Panc1 (cell line): ENCODE measurements at regions not wholly inside any gene's neighbourhood (a gene's known extent, or its start where the extent isn't known, plus 50 kb on each side); places are given as distances from the start of the nearest gene placed in this dataset.

Experiments used
- ATAC-seq: fragments of 200-7000 bp; cut with Tn5 transposase; 2 replicates; pipeline ENCODE4 v1.9.1; 2020; ENCODE audit warnings: mild to moderate bottlenecking, moderate library complexity
- BruUV-seq: library from RNA; stranded (reverse); fragments of 400-500 nt; replicated peaks from 2 replicates; lab custom pipeline; 2021; lab: Mats Ljungman, UMichigan
- CTCF ChIA-PET: fragments of 300-600 bp; sonication (Branson Sonifier 250); formaldehyde crosslinking; loops from one replicate; lab custom pipeline; 2022; ENCODE audit warnings: antibody characterized with exemption; lab: Charles Lee
- POLR2A ChIA-PET: fragments of 300-600 bp; sonication (Branson Sonifier 250); formaldehyde crosslinking; loops from one replicate; lab custom pipeline; 2022; ENCODE audit warnings: antibody characterized with exemption; lab: Charles Lee
- DNase-seq: peaks from one replicate; pipeline ENCODE4 v3.0.0-alpha.2; 2010; ENCODE audit warnings: low read depth, low spot score
- H3K27ac ChIP-seq: 2 replicates; pipeline ENCODE4 v1.5.1; 2011; ENCODE audit warnings: mild to moderate bottlenecking, low read length, inconsistent platforms
- H3K27me3 ChIP-seq: fragments of 200-500 bp; sonication (Bioruptor generic); 2 replicates; pipeline ENCODE4 v1.6.0; 2014; ENCODE audit warnings: low read length, inconsistent platforms; ENCODE audit not compliant: control insufficient read depth, insufficient read depth
- H3K36me3 ChIP-seq: fragments of 200-500 bp; sonication (Bioruptor generic); 2 replicates; pipeline ENCODE4 v1.5.1; 2014; ENCODE audit warnings: inconsistent platforms, mild to moderate bottlenecking, low read length, moderate library complexity; ENCODE audit not compliant: control insufficient read depth, insufficient read depth
- H3K4me1 ChIP-seq: 2 replicates; pipeline ENCODE4 v1.5.1; 2011; ENCODE audit warnings: inconsistent platforms, mild to moderate bottlenecking, low read length, moderate library complexity; ENCODE audit not compliant: control insufficient read depth, insufficient read depth
- H3K4me3 ChIP-seq, 2 experiments: 2 replicates each; pipeline ENCODE4 v1.5.1; 2011 to 2012; ENCODE audit warnings: low read depth in 2 of 2, low read length in 2 of 2, mild to moderate bottlenecking in 2 of 2, inconsistent platforms in 1 of 2, moderate library complexity in 1 of 2
- H3K9me3 ChIP-seq: fragments of 200-500 bp; sonication (Bioruptor generic); 2 replicates; pipeline ENCODE4 v1.5.1; 2014; ENCODE audit warnings: low read depth, mild to moderate bottlenecking, inconsistent platforms, low read length, moderate library complexity; ENCODE audit not compliant: control insufficient read depth, insufficient read depth
- POLR2AphosphoS5 ChIP-seq: IDR thresholded peaks from 2 replicates; pipeline ENCODE4 v1.6.1; 2012; ENCODE audit warnings: mild to moderate bottlenecking, low read depth, low read length, moderate library complexity
- SIN3A ChIP-seq: IDR thresholded peaks from 2 replicates; pipeline ENCODE4 v1.6.1; 2012; ENCODE audit warnings: low read depth, mild to moderate bottlenecking, low read length, moderate library complexity, borderline replicate concordance; ENCODE audit not compliant: insufficient read depth
- TCF7L2 ChIP-seq: IDR thresholded peaks from 2 replicates; pipeline ENCODE4 v1.6.1; 2011; ENCODE audit warnings: mild to moderate bottlenecking, low read depth, low read length, inconsistent platforms
- in situ Hi-C: cut with HindIII; loops from 2 replicates; pipeline ENCODE4 v1.10.0; 2016; ENCODE audit warnings: low sequenced_read_pairs, low pct_unique_long_range_greater_than_20kb
- intact Hi-C: fragments of 100-400 bp; cut with micrococcal nuclease; formaldehyde crosslinking; loops from one replicate; pipeline ENCODE4 v1.10.0; 2022; ENCODE audit not compliant: unreplicated experiment
- TF ChIP-seq, protein P1 (sequence below): fragments of 450-650 bp; IDR thresholded peaks from 2 replicates; pipeline ENCODE4 v1.5.1; 2017; ENCODE audit warnings: mild to moderate bottlenecking
- TF ChIP-seq, protein P2 (sequence below), 2 experiments: IDR thresholded peaks; 2 replicates each; pipeline ENCODE4 v1.6.1; 2011 to 2012; ENCODE audit warnings: low read depth in 2 of 2, control low read depth in 1 of 2, low read length in 1 of 2, mild to moderate bottlenecking in 1 of 2, moderate library complexity in 1 of 2; ENCODE audit not compliant: insufficient read depth in 1 of 2

DNA sequence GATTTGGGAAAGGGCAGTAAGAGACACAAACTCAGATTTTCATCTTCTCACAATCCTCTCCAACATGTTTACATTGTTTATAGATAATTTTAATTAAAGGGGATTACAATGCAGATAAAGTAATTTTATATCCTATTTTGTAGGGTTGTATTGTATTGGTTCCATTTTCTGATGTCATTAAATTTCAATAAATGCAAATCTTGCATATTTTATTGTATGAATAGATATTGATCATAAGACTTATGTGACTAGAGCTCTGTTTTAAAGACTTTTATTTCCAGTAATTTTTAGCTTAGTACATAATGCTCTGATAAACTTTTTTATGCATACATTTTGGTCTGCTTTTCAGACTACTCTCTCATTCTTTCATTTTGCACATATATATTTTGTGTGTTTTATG lies 819.6 kb downstream of the TSN start:
- ChIA-PET POLR2A (no interaction called here), CTCF (no interaction called here)
- Histone ChIP-seq H3K27ac (no peak overlapping the region), H3K9me3 (0 out of 2 replicates have a peak, but pooled peaks cover 3% of the 10 kb centered on the region), H3K4me3 (no peak overlapping the region), H3K36me3 (no peaks in the 10 kb centered on the region), H3K4me1 (no peaks in the 10 kb centered on the region), H3K27me3 (no peaks in the 10 kb centered on the region)
- intact Hi-C loops (no loop called here), in situ Hi-C loops (no loop called here)
- BruUV-seq = no TSS peak
- no peak for DNase-seq
- TF ChIP-seq SIN3A (no peak), POLR2AphosphoS5 (no peak), TCF7L2 (no peak)
- TF ChIP-seq, protein P1, sequence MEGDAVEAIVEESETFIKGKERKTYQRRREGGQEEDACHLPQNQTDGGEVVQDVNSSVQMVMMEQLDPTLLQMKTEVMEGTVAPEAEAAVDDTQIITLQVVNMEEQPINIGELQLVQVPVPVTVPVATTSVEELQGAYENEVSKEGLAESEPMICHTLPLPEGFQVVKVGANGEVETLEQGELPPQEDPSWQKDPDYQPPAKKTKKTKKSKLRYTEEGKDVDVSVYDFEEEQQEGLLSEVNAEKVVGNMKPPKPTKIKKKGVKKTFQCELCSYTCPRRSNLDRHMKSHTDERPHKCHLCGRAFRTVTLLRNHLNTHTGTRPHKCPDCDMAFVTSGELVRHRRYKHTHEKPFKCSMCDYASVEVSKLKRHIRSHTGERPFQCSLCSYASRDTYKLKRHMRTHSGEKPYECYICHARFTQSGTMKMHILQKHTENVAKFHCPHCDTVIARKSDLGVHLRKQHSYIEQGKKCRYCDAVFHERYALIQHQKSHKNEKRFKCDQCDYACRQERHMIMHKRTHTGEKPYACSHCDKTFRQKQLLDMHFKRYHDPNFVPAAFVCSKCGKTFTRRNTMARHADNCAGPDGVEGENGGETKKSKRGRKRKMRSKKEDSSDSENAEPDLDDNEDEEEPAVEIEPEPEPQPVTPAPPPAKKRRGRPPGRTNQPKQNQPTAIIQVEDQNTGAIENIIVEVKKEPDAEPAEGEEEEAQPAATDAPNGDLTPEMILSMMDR = no peak
- TF ChIP-seq, protein P2, sequence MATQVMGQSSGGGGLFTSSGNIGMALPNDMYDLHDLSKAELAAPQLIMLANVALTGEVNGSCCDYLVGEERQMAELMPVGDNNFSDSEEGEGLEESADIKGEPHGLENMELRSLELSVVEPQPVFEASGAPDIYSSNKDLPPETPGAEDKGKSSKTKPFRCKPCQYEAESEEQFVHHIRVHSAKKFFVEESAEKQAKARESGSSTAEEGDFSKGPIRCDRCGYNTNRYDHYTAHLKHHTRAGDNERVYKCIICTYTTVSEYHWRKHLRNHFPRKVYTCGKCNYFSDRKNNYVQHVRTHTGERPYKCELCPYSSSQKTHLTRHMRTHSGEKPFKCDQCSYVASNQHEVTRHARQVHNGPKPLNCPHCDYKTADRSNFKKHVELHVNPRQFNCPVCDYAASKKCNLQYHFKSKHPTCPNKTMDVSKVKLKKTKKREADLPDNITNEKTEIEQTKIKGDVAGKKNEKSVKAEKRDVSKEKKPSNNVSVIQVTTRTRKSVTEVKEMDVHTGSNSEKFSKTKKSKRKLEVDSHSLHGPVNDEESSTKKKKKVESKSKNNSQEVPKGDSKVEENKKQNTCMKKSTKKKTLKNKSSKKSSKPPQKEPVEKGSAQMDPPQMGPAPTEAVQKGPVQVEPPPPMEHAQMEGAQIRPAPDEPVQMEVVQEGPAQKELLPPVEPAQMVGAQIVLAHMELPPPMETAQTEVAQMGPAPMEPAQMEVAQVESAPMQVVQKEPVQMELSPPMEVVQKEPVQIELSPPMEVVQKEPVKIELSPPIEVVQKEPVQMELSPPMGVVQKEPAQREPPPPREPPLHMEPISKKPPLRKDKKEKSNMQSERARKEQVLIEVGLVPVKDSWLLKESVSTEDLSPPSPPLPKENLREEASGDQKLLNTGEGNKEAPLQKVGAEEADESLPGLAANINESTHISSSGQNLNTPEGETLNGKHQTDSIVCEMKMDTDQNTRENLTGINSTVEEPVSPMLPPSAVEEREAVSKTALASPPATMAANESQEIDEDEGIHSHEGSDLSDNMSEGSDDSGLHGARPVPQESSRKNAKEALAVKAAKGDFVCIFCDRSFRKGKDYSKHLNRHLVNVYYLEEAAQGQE (IDR thresholded peaks at IDR 0.05; ENCODE audit: insufficient read depth in 1 of 2, low read depth in 2 of 2, low read length in 1 of 2) = no peak
- no peak for ATAC-seq

DNA sequence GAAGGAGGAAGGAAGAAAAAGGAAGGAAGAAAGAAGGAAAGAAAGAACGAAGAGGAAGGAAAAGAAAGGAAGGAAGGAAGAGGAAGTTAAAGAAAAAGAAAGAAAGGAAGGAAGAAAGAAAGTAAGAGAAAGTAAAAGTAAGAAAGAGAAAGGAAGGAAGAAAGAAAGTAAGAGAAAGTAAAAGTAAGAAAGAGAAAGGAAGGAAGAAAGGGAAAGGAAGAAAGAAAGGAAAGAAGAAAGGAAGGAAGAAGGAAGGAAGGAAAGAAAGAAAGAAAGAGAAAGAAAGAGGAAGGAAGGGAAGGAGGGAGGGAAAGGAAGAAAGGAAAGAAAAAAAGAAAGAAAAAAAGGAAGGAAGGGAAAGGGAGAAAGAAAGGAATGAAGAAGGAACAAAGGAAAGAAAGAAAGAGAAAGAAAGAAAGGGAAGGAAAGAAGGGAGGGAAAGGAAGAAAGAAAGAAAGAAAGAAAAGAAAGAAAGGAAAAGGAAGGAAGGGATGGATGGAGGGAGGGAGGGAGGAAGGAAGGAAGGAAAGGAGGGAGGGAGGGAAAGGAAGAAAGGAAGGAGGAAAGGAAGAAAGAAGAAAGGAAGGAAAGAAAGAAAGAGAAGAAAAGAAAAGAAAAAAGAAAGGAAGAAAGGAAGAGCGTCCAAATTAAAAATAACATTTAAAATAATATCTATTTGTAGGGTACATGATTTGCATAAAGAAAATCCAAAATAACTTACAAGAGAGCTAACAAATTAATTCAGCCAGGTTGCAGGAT lies 827.9 kb downstream of the TSN start:
- Histone ChIP-seq H3K4me3 (no peak overlapping the region), H3K27me3 (no peaks in the 10 kb centered on the region), H3K36me3 (no peaks in the 10 kb centered on the region), H3K27ac (no peak overlapping the region), H3K9me3 (peaks cover 3% of the 10 kb centered on the region; the same call in 1 of the 2 replicates), H3K4me1 (no peaks in the 10 kb centered on the region)
- TF ChIP-seq, protein P1 = no peak
- TF ChIP-seq SIN3A (no peak), TCF7L2 (no peak), POLR2AphosphoS5 (no peak)
- TF ChIP-seq, protein P2 (IDR thresholded peaks at IDR 0.05; ENCODE audit: insufficient read depth in 1 of 2, low read depth in 2 of 2, low read length in 1 of 2) = no peak
- DNase-seq (no peak), ATAC-seq (no peak)
- CTCF ChIA-PET = no interaction called here
- POLR2A ChIA-PET = no interaction called here
- intact Hi-C loops = no loop called here
- in situ Hi-C loops = no loop called here
- BruUV-seq = no TSS peak
